ENCODE measurements at regions not wholly inside any gene's neighbourhood (a gene's known extent, or its start where the extent isn't known, plus 50 kb on each side); places are given as distances from the start of the nearest gene placed in this dataset.

GRCh38 chr4:176393306-176394013, 73.7 kb downstream of the SPCS3 start:
- Mint-ChIP-seq H3K4me1 (ENCODE audit: low read depth, unreplicated experiment) (peaks cover 2% of the 10 kb centered on the region), H3K9me3 (ENCODE audit: unreplicated experiment) (no peaks in the 10 kb centered on the region)
- H3K27ac ChIP-seq (ENCODE audit: low read depth, low read length): no peak overlapping the region

GRCh38 chr4:176400816-176401461, 81.2 kb downstream of the SPCS3 start:
- no peaks in the 10 kb centered on the region for H4K20me1 ChIP-seq (ENCODE audit: insufficient read depth, low read length)
- no peaks in the 10 kb centered on the region for H3K79me2 ChIP-seq (ENCODE audit: insufficient read depth, low read length)
- H3K9ac ChIP-seq (ENCODE audit: low read length): peak overlapping the region; percentile 20
- H3K4me2 ChIP-seq (ENCODE audit: low read length): peak overlapping the region; percentile 40
- Mint-ChIP-seq H3K36me3 (ENCODE audit: low read depth, unreplicated experiment) (no peaks in the 10 kb centered on the region), H3K4me3 (ENCODE audit: unreplicated experiment) (no peak overlapping the region), H3K27me3 (ENCODE audit: low read depth, unreplicated experiment) (no peaks in the 10 kb centered on the region), H3K9me3 (ENCODE audit: unreplicated experiment) (no peaks in the 10 kb centered on the region), H3K4me1 (ENCODE audit: low read depth, unreplicated experiment) (peaks cover 12% of the 10 kb centered on the region), H3K27ac (ENCODE audit: unreplicated experiment) (no peak overlapping the region)
- no peaks in the 10 kb centered on the region for H3K36me3 ChIP-seq (ENCODE audit: insufficient read depth, low read length)
- DNase-seq (ENCODE audit: low read depth) (peak; percentile 83), FAIRE-seq (no peak)
- H3K27me3 ChIP-seq (ENCODE audit: insufficient read depth, low read length): no peaks in the 10 kb centered on the region
- TF ChIP-seq CTCF (IDR thresholded peaks at IDR 0.05; ENCODE audit: insufficient read depth, low read depth, low read length) (no peak), EZH2 (IDR thresholded peaks at IDR 0.05; ENCODE audit: insufficient read depth, low read length) (no peak)
- H2AFZ ChIP-seq (ENCODE audit: low read depth, low read length): no peak overlapping the region
- peaks cover 12% of the 10 kb centered on the region for H3K4me1 ChIP-seq (ENCODE audit: insufficient read depth, low read length)
- H3K4me3 ChIP-seq (ENCODE audit: insufficient read depth, low read depth, low read length): no peak overlapping the region
- peak overlapping the region; percentile 73 for H3K27ac ChIP-seq (ENCODE audit: low read depth, low read length)
- H3K9me3 ChIP-seq (ENCODE audit: insufficient read depth, low read depth, low read length): no peaks in the 10 kb centered on the region

More at GRCh38 chr4:176393306-176394013, 73.7 kb downstream of the SPCS3 start:
- no peaks in the 10 kb centered on the region for H4K20me1 ChIP-seq (ENCODE audit: insufficient read depth, low read length)
- no peaks in the 10 kb centered on the region for H3K4me1 ChIP-seq (ENCODE audit: insufficient read depth, low read length)
- no peak overlapping the region for H3K9ac ChIP-seq (ENCODE audit: low read length)
- H2AFZ ChIP-seq (ENCODE audit: low read depth, low read length): no peak overlapping the region
- DNase-seq (ENCODE audit: low read depth) (no peak), FAIRE-seq (no peak)
- no peaks in the 10 kb centered on the region for H3K79me2 ChIP-seq (ENCODE audit: insufficient read depth, low read length)
- no peaks in the 10 kb centered on the region for H3K36me3 Mint-ChIP-seq (ENCODE audit: low read depth, unreplicated experiment)
- H3K27me3 ChIP-seq (ENCODE audit: insufficient read depth, low read length): no peaks in the 10 kb centered on the region
- no peak overlapping the region for H3K4me3 Mint-ChIP-seq (ENCODE audit: unreplicated experiment)
- no peak overlapping the region for H3K27ac Mint-ChIP-seq (ENCODE audit: unreplicated experiment)
- no peaks in the 10 kb centered on the region for H3K27me3 Mint-ChIP-seq (ENCODE audit: low read depth, unreplicated experiment)
- H3K36me3 ChIP-seq (ENCODE audit: insufficient read depth, low read length): no peaks in the 10 kb centered on the region
- no peaks in the 10 kb centered on the region for H3K9me3 ChIP-seq (ENCODE audit: insufficient read depth, low read depth, low read length)
- no peak overlapping the region for H3K4me2 ChIP-seq (ENCODE audit: low read length)
- TF ChIP-seq EZH2 (IDR thresholded peaks at IDR 0.05; ENCODE audit: insufficient read depth, low read length): no peak
- no peak for TF ChIP-seq CTCF (IDR thresholded peaks at IDR 0.05; ENCODE audit: insufficient read depth, low read depth, low read length)
- no peak overlapping the region for H3K4me3 ChIP-seq (ENCODE audit: insufficient read depth, low read depth, low read length)

- H3K79me2 ChIP-seq (ENCODE audit: insufficient read depth, low read length): no peaks in the 10 kb centered on the region
- Mint-ChIP-seq H3K27me3 (ENCODE audit: low read depth, unreplicated experiment) (no peaks in the 10 kb centered on the region), H3K4me3 (ENCODE audit: unreplicated experiment) (no peak overlapping the region), H3K9me3 (ENCODE audit: unreplicated experiment) (no peaks in the 10 kb centered on the region), H3K4me1 (ENCODE audit: low read depth, unreplicated experiment) (peaks cover 15% of the 10 kb centered on the region), H3K36me3 (ENCODE audit: low read depth, unreplicated experiment) (no peaks in the 10 kb centered on the region), H3K27ac (ENCODE audit: unreplicated experiment) (no peak overlapping the region)
- peaks cover 18% of the 10 kb centered on the region for H3K4me1 ChIP-seq (ENCODE audit: insufficient read depth, low read length)
- no peaks in the 10 kb centered on the region for H3K9me3 ChIP-seq (ENCODE audit: insufficient read depth, low read depth, low read length)
- no peaks in the 10 kb centered on the region for H3K36me3 ChIP-seq (ENCODE audit: insufficient read depth, low read length)
- no peaks in the 10 kb centered on the region for H4K20me1 ChIP-seq (ENCODE audit: insufficient read depth, low read length)
- FAIRE-seq: no peak
- H3K4me3 ChIP-seq (ENCODE audit: insufficient read depth, low read depth, low read length): no peak overlapping the region
- TF ChIP-seq CTCF (IDR thresholded peaks at IDR 0.05; ENCODE audit: insufficient read depth, low read depth, low read length): no peak
- no peak for TF ChIP-seq EZH2 (IDR thresholded peaks at IDR 0.05; ENCODE audit: insufficient read depth, low read length)
- H2AFZ ChIP-seq (ENCODE audit: low read depth, low read length): no peak overlapping the region
- H3K9ac ChIP-seq (ENCODE audit: low read length): no peak overlapping the region
- DNase-seq (ENCODE audit: low read depth): peak; percentile 53
- no peak overlapping the region for H3K4me2 ChIP-seq (ENCODE audit: low read length)
- no peaks in the 10 kb centered on the region for H3K27me3 ChIP-seq (ENCODE audit: insufficient read depth, low read length)
- no peak overlapping the region for H3K27ac ChIP-seq (ENCODE audit: low read depth, low read length)
Observed at GRCh38 chr4:176404621-176405020, 84.9 kb downstream of the SPCS3 start.

All from astrocyte (in vitro differentiated cells and primary cell).